H1 (cell line): ENCODE measurements at regions not wholly inside any gene's neighbourhood (a gene's known extent, or its start where the extent isn't known, plus 50 kb on each side); places are given as distances from the start of the nearest gene placed in this dataset.

Experiments used
- CHD1 ChIP-seq: IDR thresholded peaks from 2 replicates; pipeline ENCODE4 v1.6.1; 2012; ENCODE audit warnings: low read depth, low read length, improper control_type of control experiment
- CTCF ChIP-seq, 3 experiments: IDR thresholded peaks; 1 replicate in 2 of 3; 2 replicates in 1 of 3; pipeline versions ENCODE4 v1.5.1 to v1.6.1; 2011; ENCODE audit warnings: low read length in 3 of 3, mild to moderate bottlenecking in 3 of 3, inconsistent platforms in 2 of 3, low read depth in 1 of 3, moderate library complexity in 1 of 3; ENCODE audit not compliant: insufficient read depth in 1 of 3; ENCODE audit errors: control extremely low read depth in 1 of 3
- MAX ChIP-seq: IDR thresholded peaks from 2 replicates; pipeline ENCODE4 v1.6.1; 2012; ENCODE audit warnings: inconsistent platforms
- NANOG ChIP-seq: IDR thresholded peaks from 2 replicates; pipeline ENCODE4 v1.6.1; 2011; ENCODE audit warnings: low read length, low read depth, mild to moderate bottlenecking, inconsistent platforms; ENCODE audit not compliant: insufficient read depth, poor library complexity, severe bottlenecking
- POLR2A ChIP-seq, 2 experiments: IDR thresholded peaks; 1 replicate in 1 of 2; 2 replicates in 1 of 2; pipeline ENCODE4 v1.6.1; 2011; ENCODE audit warnings: low read depth in 2 of 2, low read length in 2 of 2, mild to moderate bottlenecking in 2 of 2; ENCODE audit errors: control extremely low read depth in 1 of 2
- POLR2AphosphoS5 ChIP-seq: IDR thresholded peaks from 2 replicates; pipeline ENCODE4 v1.6.1; 2011; ENCODE audit warnings: low read depth, low read length
- SP1 ChIP-seq: IDR thresholded peaks from 2 replicates; pipeline ENCODE4 v1.6.1; 2011; ENCODE audit warnings: low read depth, low read length
- TAF1 ChIP-seq: IDR thresholded peaks from 2 replicates; pipeline ENCODE4 v1.6.1; 2011; ENCODE audit warnings: mild to moderate bottlenecking, low read depth, low read length

GRCh38 chr6:117149324-117149723 is 116.0 kb upstream of the VGLL2 start:
- TF ChIP-seq POLR2A (IDR thresholded peaks at IDR 0.05; ENCODE audit: control extremely low read depth in 1 of 2, low read depth in 2 of 2, low read length in 2 of 2) (no peak), CTCF (IDR thresholded peaks at IDR 0.05; ENCODE audit: control extremely low read depth in 1 of 3, insufficient read depth in 1 of 3, low read depth in 1 of 3, low read length in 3 of 3) (no peak), NANOG (no peak), TAF1 (no peak), CHD1 (no peak), MAX (no peak), POLR2AphosphoS5 (no peak), SP1 (no peak)
